A172 (cell line): ENCODE measurements at regions not wholly inside any gene's neighbourhood (a gene's known extent, or its start where the extent isn't known, plus 50 kb on each side); places are given as distances from the start of the nearest gene placed in this dataset.

Source experiments
- DNase-seq: peaks from one replicate; pipeline ENCODE4 v3.0.0-alpha.2; 2015; ENCODE audit warnings: low spot score

GRCh38 chr3:23644099-23644498 is 161.7 kb upstream of the UBE2E1 start:
- no peak for DNase-seq

GRCh38 chr3:23644676-23645075 is 161.1 kb upstream of the UBE2E1 start:
- no peak for DNase-seq

- DNase-seq, result no peak
Measured at GRCh38 chr3:23645533-23646183, 160.1 kb upstream of the UBE2E1 start.

GRCh38 chr3:23646184-23646920 is 159.4 kb upstream of the UBE2E1 start:
- no peak for DNase-seq

- DNase-seq, result no peak
Measured at GRCh38 chr3:23647706-23648258, 158.0 kb upstream of the UBE2E1 start.

GRCh38 chr3:23648326-23648995 is 157.3 kb upstream of the UBE2E1 start:
- DNase-seq, result peak; percentile 39

GRCh38 chr3:23648996-23649395 is 156.8 kb upstream of the UBE2E1 start:
- DNase-seq, result peak; percentile 36

- no peak for DNase-seq
Measured at GRCh38 chr3:23649448-23649847, 156.3 kb upstream of the UBE2E1 start.

- DNase-seq, result peak; percentile 67
Measured at GRCh38 chr3:23650371-23651140, 155.2 kb upstream of the UBE2E1 start.

- DNase-seq, result no peak
Measured at GRCh38 chr3:23653647-23654525, 151.9 kb upstream of the UBE2E1 start.

- DNase-seq, result no peak
Measured at GRCh38 chr3:23654571-23654970, 151.2 kb upstream of the UBE2E1 start.

- no peak for DNase-seq
Measured at GRCh38 chr3:23655749-23656148, 150.0 kb upstream of the UBE2E1 start.

GRCh38 chr3:23656199-23656598 is 149.6 kb upstream of the UBE2E1 start:
- DNase-seq, result no peak

- no peak for DNase-seq
Measured at GRCh38 chr3:23656821-23657220, 148.9 kb upstream of the UBE2E1 start.

GRCh38 chr3:23657647-23658046 is 148.1 kb upstream of the UBE2E1 start:
- DNase-seq, result no peak

- DNase-seq, result no peak
Measured at GRCh38 chr3:23659274-23659673, 146.5 kb upstream of the UBE2E1 start.

- no peak for DNase-seq
Measured at GRCh38 chr3:23659840-23660430, 145.8 kb upstream of the UBE2E1 start.

- DNase-seq, result no peak
Measured at GRCh38 chr3:23662079-23662617, 143.6 kb upstream of the UBE2E1 start.

GRCh38 chr3:23663246-23663645 is 142.5 kb upstream of the UBE2E1 start:
- no peak for DNase-seq

- DNase-seq, result no peak
Measured at GRCh38 chr3:23663661-23664186, 142.0 kb upstream of the UBE2E1 start.
